Right lobe of liver (tissue), 6 donors: ENCODE measurements at regions not wholly inside any gene's neighbourhood (a gene's known extent, or its start where the extent isn't known, plus 50 kb on each side); places are given as distances from the start of the nearest gene placed in this dataset.

Experiments used
- ATAC-seq, 4 donors: fragments of 200-7000 bp; cut with Tn5 transposase; one replicate each; pipeline ENCODE4 v1.9.1; 2020; ENCODE audit warnings: mild to moderate bottlenecking in 4 of 4, moderate library complexity in 4 of 4
- DNase-seq, 3 donors: peaks; one replicate each; pipeline ENCODE4 v3.0.0-alpha.2; 2020
- H3K27ac ChIP-seq, 3 donors: fragments of 200-600 bp; one replicate each; pipeline ENCODE4 v1.8.0; 2022
- H3K27me3 ChIP-seq, 2 donors: fragments of 200-600 bp; one replicate each; pipeline ENCODE4 v1.8.0; 2022
- H3K36me3 ChIP-seq, 4 donors: fragments of 200-600 bp; sonication (generic) in 1 of 4; one replicate each; pipeline versions ENCODE4 v1.5.1 to v1.8.0; 2017 to 2022; ENCODE audit warnings: control low read depth in 1 of 4
- H3K4me1 ChIP-seq, 4 donors: fragments of 200-600 bp; sonication (generic) in 1 of 4; one replicate each; pipeline versions ENCODE4 v1.5.1 to v1.8.0; 2017 to 2022; ENCODE audit warnings: control low read depth in 1 of 4
- H3K4me3 ChIP-seq, 3 donors: fragments of 200-600 bp; one replicate each; pipeline ENCODE4 v1.8.0; 2022
- H3K9me3 ChIP-seq, 4 donors: fragments of 200-600 bp; sonication (generic) in 1 of 4; one replicate each; pipeline versions ENCODE4 v1.5.1 to v1.8.0; 2017 to 2022; ENCODE audit warnings: control low read depth in 1 of 4
- CTCF ChIP-seq, 4 donors: fragments of 200-600 bp in 3 of 4; fragments of 450-650 bp in 1 of 4; IDR thresholded peaks; one replicate each; pipeline versions ENCODE4 v1.5.1 to v1.8.0; 2016 to 2022; ENCODE audit warnings: antibody characterized with exemption in 4 of 4, mild to moderate bottlenecking in 2 of 4
- POLR2A ChIP-seq: fragments of 450-650 bp; IDR thresholded peaks from one replicate; pipeline ENCODE4 v1.6.1; 2017; ENCODE audit warnings: antibody characterized with exemption, mild to moderate bottlenecking
- WGBS: methylation state at CpG from one replicate; pipeline ENCODE4 v1.1.6; 2018; ENCODE audit warnings: low coverage, low lambda C conversion rate; ENCODE audit not compliant: insufficient coverage; ENCODE audit errors: missing lambda C conversion rate; 5-methylcytosine and 5-hydroxymethylcytosine counted together
- intact Hi-C, 2 donors: fragments of 100-400 bp; cut with DNase I; formaldehyde crosslinking; loops; one replicate each; pipeline versions ENCODE4 v1.11.2 to v1.14.1; 2022
- donor health status: DM: no; HTN: yes; CAD: no.
- donor health status: DM: no; HTN: no; CAD: no.
- donor health status: DM: no; HTN: no; CAD: no.
- donor health status: DM: no; HTN: yes; CAD: no.
- donor health status: DM: no; HTN: yes; CAD: no.

GRCh38 chr2:65700004-65700651, 267.7 kb upstream of the SPRED2 start:
- no peak overlapping the region for H3K27ac ChIP-seq
- WGBS: 65% methylated on average over 3 of the region's 10 CpGs
- DNase-seq: no peak

GRCh38 chr2:65691816-65692215, 259.4 kb upstream of the SPRED2 start:
- 71% methylated on average over 5 of the region's 5 CpGs for WGBS
- intact Hi-C loops: no loop called here
- H3K9me3 ChIP-seq: no peaks in the 10 kb centered on the region

More at GRCh38 chr2:65700004-65700651, 267.7 kb upstream of the SPRED2 start:
- H3K4me3 ChIP-seq: no peak overlapping the region
- no peaks in the 10 kb centered on the region for H3K4me1 ChIP-seq
- TF ChIP-seq POLR2A (no peak), CTCF (IDR thresholded peaks at IDR 0.05) (no peak)
- intact Hi-C loops: no loop called here
- no peaks in the 10 kb centered on the region for H3K9me3 ChIP-seq
- no peaks in the 10 kb centered on the region for H3K36me3 ChIP-seq
- H3K27me3 ChIP-seq: no peaks in the 10 kb centered on the region
- peak in 1 of 4 donors; percentile 20 for ATAC-seq

GRCh38 chr2:65688141-65688886, 255.9 kb upstream of the SPRED2 start:
- DNase-seq (no peak), ATAC-seq (no peak)
- 67% methylated on average over 4 of the region's 4 CpGs for WGBS
- no peaks in the 10 kb centered on the region for H3K9me3 ChIP-seq
- H3K27ac ChIP-seq: no peak overlapping the region
- intact Hi-C loops: no loop called here
- H3K4me3 ChIP-seq: no peak overlapping the region
- no peaks in the 10 kb centered on the region for H3K27me3 ChIP-seq
- no peak for TF ChIP-seq POLR2A
- TF ChIP-seq CTCF (IDR thresholded peaks at IDR 0.05): no peak
- no peaks in the 10 kb centered on the region for H3K4me1 ChIP-seq
- H3K36me3 ChIP-seq: no peaks in the 10 kb centered on the region

More at GRCh38 chr2:65691816-65692215, 259.4 kb upstream of the SPRED2 start:
- no peak for TF ChIP-seq CTCF (IDR thresholded peaks at IDR 0.05)
- TF ChIP-seq POLR2A: no peak
- H3K4me3 ChIP-seq: no peak overlapping the region
- no peak overlapping the region for H3K27ac ChIP-seq
- no peaks in the 10 kb centered on the region for H3K36me3 ChIP-seq
- no peak for ATAC-seq
- H3K4me1 ChIP-seq: no peaks in the 10 kb centered on the region
- no peaks in the 10 kb centered on the region for H3K27me3 ChIP-seq
- no peak for DNase-seq

DNA sequence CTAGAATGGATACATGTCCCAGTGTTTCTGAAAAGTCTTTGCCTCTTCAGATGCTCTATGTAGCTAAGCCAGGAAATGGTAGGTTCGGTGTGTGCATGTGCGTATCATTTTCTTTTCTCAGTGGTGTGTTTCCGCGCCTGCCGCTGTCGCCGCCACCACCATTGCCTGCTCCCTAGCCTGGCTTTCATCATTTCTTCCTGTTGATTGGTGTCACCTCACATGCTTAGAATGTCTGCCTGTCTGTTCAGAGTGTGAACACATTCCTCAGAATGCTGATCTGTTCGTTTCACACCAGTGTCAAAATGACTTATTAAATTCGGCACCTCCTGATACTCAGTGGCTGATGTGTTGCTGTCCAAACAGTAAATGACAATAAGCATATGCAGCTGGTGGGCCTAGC, 255.2 kb upstream of the SPRED2 start:
- Histone ChIP-seq H3K36me3 (no peaks in the 10 kb centered on the region), H3K4me1 (no peaks in the 10 kb centered on the region), H3K4me3 (no peak overlapping the region), H3K9me3 (no peaks in the 10 kb centered on the region), H3K27me3 (no peaks in the 10 kb centered on the region), H3K27ac (no peak overlapping the region)
- WGBS: 87% methylated on average over 8 of the region's 9 CpGs
- TF ChIP-seq POLR2A (no peak), CTCF (IDR thresholded peaks at IDR 0.05) (no peak)
- DNase-seq (no peak), ATAC-seq (no peak)
- intact Hi-C loops: no loop called here
